HuH-7 (cell line): ENCODE measurements at regions not wholly inside any gene's neighbourhood (a gene's known extent, or its start where the extent isn't known, plus 50 kb on each side); places are given as distances from the start of the nearest gene placed in this dataset.
A peak's percentile ranks its signal among the peaks of the same experiment; 100 is the strongest.

Experiments
- DNase-seq: peaks from one replicate; pipeline ENCODE4 v3.0.0; 2011; ENCODE audit warnings: low spot score

GRCh38 chr15:70443486-70444273 lies 319.7 kb downstream of the UACA start:
- no peak for DNase-seq

GRCh38 chr15:70442616-70443321 lies 320.6 kb downstream of the UACA start:
- DNase-seq, result peak; percentile 44

DNA sequence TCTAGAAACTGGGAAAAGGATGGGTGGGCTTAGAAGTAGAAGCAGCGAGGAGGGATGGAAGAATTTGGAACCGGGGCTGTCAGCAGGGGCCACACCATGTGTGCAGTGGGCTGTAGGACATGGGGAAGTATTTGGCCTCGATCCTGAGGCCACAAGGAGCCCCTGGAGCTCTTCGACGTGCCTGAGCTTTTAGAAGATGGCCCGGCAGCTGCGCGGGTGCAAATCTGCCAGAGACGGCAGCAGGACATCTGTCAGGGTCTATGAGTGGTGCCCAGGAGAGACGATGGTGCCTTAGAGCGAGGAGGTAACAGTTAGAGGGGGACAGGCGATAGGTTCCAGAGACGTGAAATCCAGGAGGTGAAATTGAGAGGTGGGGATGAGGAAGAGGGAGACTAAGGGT lies 321.1 kb downstream of the UACA start:
- DNase-seq, result no peak

- DNase-seq, result no peak
Observed at GRCh38 chr15:70440416-70441138, 322.8 kb downstream of the UACA start.

GRCh38 chr15:70439880-70440279 lies 323.5 kb downstream of the UACA start:
- DNase-seq, result no peak

DNA sequence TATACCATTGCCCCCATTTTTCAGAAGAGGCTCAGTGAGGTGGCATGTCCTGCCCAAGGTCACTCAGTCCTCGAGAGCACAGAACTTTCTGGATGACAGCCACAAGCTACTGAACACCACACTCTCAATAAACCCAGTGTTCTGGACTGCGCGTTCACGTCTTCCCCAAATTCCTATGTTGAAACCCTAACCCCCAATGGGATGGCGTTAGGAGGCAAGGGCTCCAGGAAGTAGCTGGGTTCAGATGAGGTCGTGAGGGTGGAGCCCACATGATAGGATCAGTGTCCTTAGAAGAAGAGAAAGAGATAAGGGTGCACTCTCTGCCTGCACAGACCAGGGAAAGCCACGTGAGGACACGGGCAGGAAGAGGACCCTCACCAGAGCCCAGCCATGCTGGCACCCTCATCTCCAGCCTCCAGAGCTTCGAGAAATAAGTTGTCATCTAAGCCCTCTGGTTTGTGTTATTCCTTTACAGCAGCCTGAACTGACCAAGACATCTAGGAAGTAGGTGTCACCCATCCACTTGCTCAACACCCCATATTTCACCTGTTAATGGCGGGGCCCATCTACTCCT lies 324.0 kb downstream of the UACA start:
- no peak for DNase-seq

GRCh38 chr15:70438776-70439175 lies 324.6 kb downstream of the UACA start:
- no peak for DNase-seq

DNA sequence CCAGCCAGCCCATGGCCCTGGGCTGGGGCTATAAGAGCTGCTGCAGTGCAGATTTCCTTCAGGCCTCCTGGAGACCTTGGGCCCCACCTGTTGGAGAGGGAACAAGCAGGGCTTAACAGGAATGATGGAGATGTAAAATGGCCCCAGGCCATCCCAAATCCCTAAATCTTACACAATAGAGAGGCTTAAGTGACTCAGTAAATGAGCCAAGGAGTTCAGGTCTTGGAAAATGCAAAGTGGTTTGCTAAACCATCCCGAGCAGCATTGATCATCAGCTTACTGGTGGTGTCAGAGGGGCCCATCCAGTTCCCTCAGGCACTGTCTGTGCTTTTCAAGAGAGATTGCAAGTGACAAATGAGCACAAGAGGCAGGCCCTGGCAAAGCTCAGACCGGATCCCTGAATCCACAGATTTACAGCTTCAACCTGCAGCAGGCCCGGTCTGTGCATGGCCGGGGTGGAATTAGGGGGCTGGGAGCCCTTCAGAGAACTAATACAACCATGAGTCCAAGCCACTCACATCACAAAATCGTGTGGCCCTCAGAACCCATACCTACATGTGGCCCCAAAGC lies 325.4 kb downstream of the UACA start:
- DNase-seq, result no peak

DNA sequence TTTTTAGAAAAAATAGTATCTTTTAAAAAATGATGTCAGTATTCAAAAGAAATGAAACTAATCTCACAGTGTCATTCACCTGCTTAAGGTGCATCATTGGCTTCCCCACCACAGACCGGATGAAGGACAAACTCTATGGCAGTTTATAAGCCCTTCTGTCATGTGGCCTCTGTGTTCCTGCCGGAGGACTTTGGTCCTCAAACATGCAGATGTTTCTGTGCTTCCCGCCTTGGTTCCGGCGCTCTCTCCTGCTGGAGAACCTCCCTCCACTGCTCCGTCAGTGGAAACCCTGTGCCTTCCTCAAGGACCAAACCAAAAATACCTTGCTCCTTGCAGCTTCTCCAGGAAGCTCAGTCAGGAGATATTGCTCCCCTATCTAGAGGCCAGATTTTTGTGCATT lies 326.3 kb downstream of the UACA start:
- peak; percentile 68 for DNase-seq

- DNase-seq, result no peak
Observed at GRCh38 chr15:70436428-70436827, 326.9 kb downstream of the UACA start.

DNA sequence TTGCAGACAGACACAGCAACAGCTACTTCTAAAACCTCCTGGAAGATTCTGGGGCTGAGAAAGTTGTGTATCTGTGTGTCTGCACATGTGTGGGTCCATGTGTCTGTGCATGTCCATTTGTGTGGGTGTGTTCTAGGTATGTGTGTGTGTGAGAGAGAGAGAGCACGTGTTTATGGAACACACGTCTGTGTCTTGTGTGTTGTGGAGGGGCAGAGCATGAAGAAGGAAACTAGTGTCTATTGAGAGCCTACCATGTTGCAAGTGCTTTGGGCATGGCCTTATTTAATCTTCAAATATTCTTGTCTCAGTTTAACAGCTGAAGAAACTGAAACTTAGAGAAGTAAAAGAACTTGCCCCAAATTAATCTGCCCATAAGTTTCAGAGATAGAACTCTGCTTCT lies 327.5 kb downstream of the UACA start:
- no peak for DNase-seq

GRCh38 chr15:70435369-70435768 lies 328.0 kb downstream of the UACA start:
- DNase-seq, result no peak

DNA sequence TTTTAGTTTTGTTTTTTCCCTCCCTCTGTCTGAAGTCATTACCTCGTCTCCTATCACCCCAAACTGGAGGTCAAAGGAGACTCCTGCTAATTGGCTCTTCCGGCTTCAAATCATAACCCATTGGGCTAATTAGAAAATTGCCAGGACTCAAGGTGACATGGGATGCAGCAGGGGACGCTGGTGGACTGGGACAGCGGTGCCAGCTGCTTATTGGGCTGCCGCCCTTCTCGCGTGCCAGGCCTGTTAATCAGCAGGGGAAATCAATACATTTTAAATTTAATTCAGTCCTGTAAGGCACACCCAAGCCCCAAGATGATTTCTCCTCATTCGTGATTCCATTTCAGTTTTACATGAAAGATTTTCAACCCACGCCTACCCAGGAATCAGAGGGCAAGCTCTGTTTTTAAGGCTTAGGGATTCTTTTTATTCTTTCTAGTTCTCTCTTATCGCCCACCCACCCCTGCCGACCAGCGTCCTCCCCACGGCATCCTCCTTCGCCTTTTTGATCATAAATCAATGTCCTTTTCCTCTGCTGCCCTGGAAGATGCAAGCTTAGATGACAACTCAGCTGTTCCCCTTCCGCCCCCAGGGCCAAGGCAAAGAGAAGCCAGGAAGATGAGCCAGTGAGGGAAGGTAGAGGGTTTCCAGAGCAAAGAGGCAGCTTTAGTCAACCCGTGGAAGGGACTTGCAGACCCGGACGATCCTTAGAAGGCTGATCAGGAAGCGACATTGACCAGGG lies 329.6 kb downstream of the UACA start:
- DNase-seq, result no peak

- peak; percentile 52 for DNase-seq
Observed at GRCh38 chr15:70432924-70433495, 330.3 kb downstream of the UACA start.

GRCh38 chr15:70431854-70432253 lies 331.5 kb downstream of the UACA start:
- DNase-seq, result no peak

DNA sequence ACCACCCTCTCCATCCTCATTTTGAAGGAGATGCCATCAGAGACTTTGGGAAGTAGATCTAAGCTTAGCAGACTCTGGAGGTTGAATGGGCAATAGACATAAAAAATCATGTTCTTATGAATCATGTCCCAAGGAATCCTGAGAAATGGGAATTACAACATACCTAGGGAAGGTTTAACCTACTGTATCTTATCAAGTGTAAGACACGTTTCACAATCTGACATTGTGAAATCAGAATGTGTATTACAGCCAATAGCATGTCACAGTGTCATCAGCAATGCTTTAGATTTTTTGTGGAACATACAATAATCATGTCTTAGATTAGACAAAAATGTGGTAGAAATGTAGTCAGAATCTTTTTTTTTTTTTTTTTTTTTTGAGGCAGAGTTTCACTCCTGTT lies 332.4 kb upstream of the TLE3 start:
- no peak for DNase-seq

GRCh38 chr15:70429056-70429722 lies 331.5 kb upstream of the TLE3 start:
- no peak for DNase-seq

DNA sequence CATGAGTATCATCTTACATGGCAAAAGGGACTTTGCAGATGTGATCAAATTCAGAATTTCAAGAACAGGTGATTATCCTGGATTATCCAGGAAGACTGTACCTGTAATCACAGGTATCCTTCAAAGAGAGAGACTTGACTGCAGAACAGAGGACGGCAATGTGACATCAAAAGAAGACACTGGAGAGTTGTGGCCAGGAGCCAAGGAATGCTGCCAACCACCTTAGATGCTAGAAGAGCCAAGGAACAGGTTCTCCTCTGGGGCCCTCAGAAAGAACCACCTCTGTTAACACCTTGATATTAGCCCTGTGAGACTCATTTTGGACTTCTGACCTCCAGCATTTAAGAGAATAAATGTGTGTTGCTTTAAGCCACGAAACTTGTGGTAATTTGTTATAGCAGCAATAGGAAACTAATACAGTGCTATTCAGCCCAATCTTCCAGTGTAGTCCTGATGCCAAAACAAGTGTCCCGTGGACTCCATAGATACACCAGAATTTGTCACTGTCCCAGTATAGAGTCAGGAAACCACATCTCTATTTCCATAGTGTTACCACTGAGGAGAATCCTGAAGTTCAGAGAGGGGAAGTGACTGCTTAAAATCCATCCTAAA lies 330.6 kb upstream of the TLE3 start:
- no peak for DNase-seq

- DNase-seq, result peak; percentile 50
Observed at GRCh38 chr15:70427167-70428120, 329.7 kb upstream of the TLE3 start.
